Endothelial cell of umbilical vein (primary cell): ENCODE measurements at regions not wholly inside any gene's neighbourhood (a gene's known extent, or its start where the extent isn't known, plus 50 kb on each side); places are given as distances from the start of the nearest gene placed in this dataset.

Experiments used
- BruUV-seq: library from RNA; stranded (reverse); fragments of 400-500 nt; replicated peaks from 2 replicates; lab custom pipeline; 2021; lab: Mats Ljungman, UMichigan
- CTCF ChIA-PET: fragments of 300-600, 350-600 bp; sonication (Branson Sonifier 250); formaldehyde crosslinking; loops from one replicate; lab custom pipeline; 2021; ENCODE audit warnings: antibody characterized with exemption, inconsistent platforms; lab: Charles Lee
- POLR2A ChIA-PET: fragments of 300-600, 350-600 bp; sonication (Branson Sonifier 250); formaldehyde crosslinking; loops from one replicate; lab custom pipeline; 2021; ENCODE audit warnings: antibody characterized with exemption, inconsistent platforms; lab: Charles Lee
- DNase-seq: peaks from one replicate; pipeline ENCODE4 v3.0.0-alpha.2; 2011; ENCODE audit warnings: low read depth, low spot score
- FAIRE-seq: peaks from 2 replicates; lab custom pipeline; 2011; peaks lifted over from hg19 to GRCh38; lab: Jason Lieb, UNC
- H2AFZ ChIP-seq: 2 replicates; pipeline ENCODE4 v1.6.0; 2012; ENCODE audit warnings: low read depth, low read length, control low read depth, inconsistent platforms
- H3K27ac ChIP-seq: 2 replicates; pipeline ENCODE4 v1.5.1; 2011; ENCODE audit warnings: low read depth, mild to moderate bottlenecking, control low read depth, low read length, moderate library complexity; ENCODE audit not compliant: insufficient read depth
- H3K27me3 ChIP-seq, 2 experiments: 2 replicates each; pipeline versions ENCODE4 v1.6.0 to v1.6.1; 2011; ENCODE audit warnings: low read length in 2 of 2, mixed read lengths in 1 of 2; ENCODE audit not compliant: control insufficient read depth in 2 of 2, insufficient read depth in 2 of 2
- H3K36me3 ChIP-seq, 2 experiments: 2 replicates in 1 of 2; 3 replicates in 1 of 2; pipeline ENCODE4 v1.5.1; 2011; ENCODE audit warnings: low read length in 2 of 2, mild to moderate bottlenecking in 1 of 2, moderate library complexity in 1 of 2; ENCODE audit not compliant: control insufficient read depth in 2 of 2, insufficient read depth in 2 of 2; ENCODE audit errors: extremely low read depth in 1 of 2
- H3K4me1 ChIP-seq: 3 replicates; pipeline ENCODE4 v1.5.1; 2011; ENCODE audit warnings: mild to moderate bottlenecking, low read length; ENCODE audit not compliant: control insufficient read depth, insufficient read depth; ENCODE audit errors: extremely low read depth
- H3K4me2 ChIP-seq: 2 replicates; pipeline ENCODE4 v1.6.1; 2011; ENCODE audit warnings: low read length, control low read depth, mixed read lengths; ENCODE audit not compliant: insufficient read depth
- H3K4me3 ChIP-seq, 3 experiments: fragments of 200-600 bp in 1 of 3; sonication (generic), shearing (Covaris generic) in 1 of 3; replicated peaks in 1 of 3; 2 replicates each; pipeline ENCODE4 v1.5.1; 2011 to 2016; ENCODE audit warnings: control low read depth in 3 of 3, low read length in 3 of 3, mild to moderate bottlenecking in 2 of 3, inconsistent platforms in 1 of 3, low read depth in 1 of 3, moderate library complexity in 1 of 3; ENCODE audit not compliant: insufficient read depth in 1 of 3
- H3K79me2 ChIP-seq: 2 replicates; pipeline ENCODE4 v1.6.0; 2012; ENCODE audit warnings: low read length, inconsistent platforms; ENCODE audit not compliant: control insufficient read depth, insufficient read depth
- H3K9ac ChIP-seq: replicated peaks from 2 replicates; pipeline ENCODE3; 2011; ENCODE audit warnings: low read length, control low read depth; ENCODE audit not compliant: insufficient read depth; ENCODE audit errors: extremely low read depth
- H3K9me1 ChIP-seq: replicated peaks from 3 replicates; pipeline ENCODE4 v1.6.0; 2011; ENCODE audit warnings: mild to moderate bottlenecking, low read length; ENCODE audit not compliant: control insufficient read depth, insufficient read depth; ENCODE audit errors: extremely low read depth
- H3K9me3 ChIP-seq: replicated peaks from 2 replicates; pipeline ENCODE4 v1.5.1; 2012; ENCODE audit warnings: low read length, inconsistent platforms; ENCODE audit not compliant: control insufficient read depth, insufficient read depth
- H4K20me1 ChIP-seq: replicated peaks from 2 replicates; pipeline ENCODE3; 2011; ENCODE audit warnings: mild to moderate bottlenecking, low read length; ENCODE audit not compliant: control insufficient read depth, insufficient read depth; ENCODE audit errors: extremely low read depth
- CTCF ChIP-seq, 2 donors: IDR thresholded peaks; 1 replicate in 1 of 2; 2 replicates in 1 of 2; pipeline ENCODE4 v1.5.1; 2011; ENCODE audit warnings: low read length in 2 of 2, mild to moderate bottlenecking in 2 of 2, moderate library complexity in 2 of 2, control low read depth in 1 of 2, inconsistent platforms in 1 of 2, low read depth in 1 of 2; ENCODE audit not compliant: insufficient read depth in 1 of 2; ENCODE audit errors: extremely low read depth in 1 of 2
- EZH2 ChIP-seq: IDR thresholded peaks from 2 replicates; pipeline ENCODE4 v1.6.1; 2012; ENCODE audit warnings: borderline replicate concordance, low read depth, mild to moderate bottlenecking, moderate library complexity, low read length, inconsistent platforms; ENCODE audit not compliant: severe bottlenecking
- GATA2 ChIP-seq: IDR thresholded peaks from 2 replicates; pipeline ENCODE4 v1.7.0; 2011; ENCODE audit warnings: low read depth, mild to moderate bottlenecking, moderate library complexity, mixed read lengths, low read length; ENCODE audit not compliant: insufficient read length, insufficient read depth
- MAX ChIP-seq: IDR thresholded peaks from 2 replicates; pipeline ENCODE4 v1.6.1; 2011; ENCODE audit not compliant: insufficient read depth, insufficient read length
- MYC ChIP-seq: IDR thresholded peaks from one replicate; pipeline ENCODE4 v1.6.1; 2011; ENCODE audit warnings: mild to moderate bottlenecking, low read depth, low read length
- POLR2AphosphoS5 ChIP-seq: IDR thresholded peaks from 2 replicates; pipeline ENCODE4 v1.6.1; 2012; ENCODE audit warnings: low read depth, mild to moderate bottlenecking, control low read depth, low read length, moderate library complexity; ENCODE audit not compliant: insufficient read depth
- dilution Hi-C: fragments of 300-500 bp; cut with MboI; formaldehyde crosslinking; loops from one replicate; pipeline ENCODE4 v1.15.0; 2019; ENCODE audit warnings: low sequenced_read_pairs; ENCODE audit not compliant: extremely low pct_ligation_motif_present
- intact Hi-C: fragments of 100-400 bp; cut with micrococcal nuclease; formaldehyde crosslinking; loops from one replicate; pipeline ENCODE4 v1.10.0; 2022

DNA sequence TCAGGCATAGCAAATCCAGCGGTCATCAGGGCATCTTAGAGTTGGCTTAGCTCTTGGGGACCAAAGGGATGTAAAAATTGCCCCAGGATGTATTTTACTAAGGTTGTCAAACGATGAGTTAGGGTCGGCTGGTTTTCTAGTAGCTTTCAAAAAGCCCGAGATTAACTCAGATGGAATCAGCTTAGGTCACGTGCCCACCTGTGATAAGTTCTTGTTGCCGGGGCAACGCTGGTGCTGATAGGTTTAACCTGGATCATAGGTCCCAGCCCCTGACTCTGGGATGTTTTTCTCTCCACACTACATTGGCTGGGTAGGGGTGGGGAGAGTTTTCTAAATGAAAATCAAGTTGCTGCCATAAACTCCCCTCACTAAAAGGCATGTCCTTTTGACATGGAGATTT lies 257.3 kb upstream of the SULF2 start:
- no peaks in the 10 kb centered on the region for H4K20me1 ChIP-seq
- H2AFZ ChIP-seq = no peak overlapping the region
- H3K9me3 ChIP-seq = no peaks in the 10 kb centered on the region
- H3K36me3 ChIP-seq = no peaks in the 10 kb centered on the region
- dilution Hi-C loops = no loop called here
- H3K27me3 ChIP-seq = peaks cover 0 to 2% of the 10 kb centered on the region in 2 experiments
- ChIA-PET CTCF (interaction anchor here (1.2 kb wide), 1 partner anchor 20 kb away, joined by 3 read pairs; no protein-coding TSS in a partner anchor), POLR2A (no interaction called here)
- H3K79me2 ChIP-seq = no peaks in the 10 kb centered on the region
- TF ChIP-seq MAX (no peak), MYC (no peak), POLR2AphosphoS5 (no peak), EZH2 (no peak), GATA2 (no peak), CTCF (IDR thresholded peaks at IDR 0.05; ENCODE audit: extremely low read depth in 1 of 2, insufficient read depth in 1 of 2, low read depth in 1 of 2, low read length in 2 of 2) (no peak)
- H3K9me1 ChIP-seq = no peaks in the 10 kb centered on the region
- H3K4me1 ChIP-seq = no peaks in the 10 kb centered on the region
- DNase-seq = no peak
- FAIRE-seq = no peak
- H3K9ac ChIP-seq = no peak overlapping the region
- H3K4me2 ChIP-seq = no peak overlapping the region
- intact Hi-C loops = no loop called here
- BruUV-seq = no TSS peak
- no peak overlapping the region for H3K4me3 ChIP-seq
- H3K27ac ChIP-seq = no peak overlapping the region
